ENCODE measurements at regions not wholly inside any gene's neighbourhood (a gene's known extent, or its start where the extent isn't known, plus 50 kb on each side); places are given as distances from the start of the nearest gene placed in this dataset.
"Not testable (repeated sequence)": the region's sequence is repeated elsewhere in the genome, so short reads cannot be mapped to it uniquely, and the experiment has no call there.

DNA sequence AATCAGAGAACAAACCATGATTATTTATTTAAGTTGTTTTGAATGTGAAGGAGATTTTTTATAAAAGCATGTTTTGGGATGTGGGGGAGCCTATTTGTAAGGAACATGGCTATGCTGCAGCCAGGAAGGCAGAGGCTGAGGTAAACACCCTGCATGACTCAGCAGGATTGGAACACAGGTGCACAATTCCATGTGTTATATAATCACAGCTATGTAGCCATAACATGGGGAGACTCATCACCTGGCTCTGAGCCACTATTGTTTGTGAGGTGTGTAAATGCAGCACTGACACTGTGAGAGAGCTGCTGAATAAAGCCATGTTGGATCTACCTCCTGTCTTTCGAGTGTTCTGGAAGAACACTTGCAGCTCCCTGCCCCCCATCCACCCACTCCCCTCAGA, 1009.8 kb downstream of the DNAH5 start:
- no peak for DNase-seq (ENCODE audit: low read depth in 3 of 3, low spot score in 2 of 3)

DNA sequence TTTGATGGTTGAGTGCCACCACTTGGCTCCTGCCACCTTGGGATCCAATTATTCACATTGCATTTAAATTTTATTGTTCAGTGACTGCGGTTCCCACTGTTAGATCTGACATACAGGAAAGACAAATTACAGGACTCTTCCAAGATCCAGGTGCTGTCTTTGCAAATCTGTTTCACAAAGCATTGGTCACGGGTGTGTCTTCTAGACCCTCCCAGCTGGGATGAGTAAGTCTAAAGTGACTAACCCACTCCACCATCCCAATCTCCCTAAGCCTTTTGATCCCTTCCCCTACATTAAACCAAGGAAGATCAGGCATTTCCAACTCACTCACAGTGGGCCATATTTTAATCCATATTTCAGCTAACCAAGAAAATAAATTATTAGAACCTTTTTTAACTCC, 1016.3 kb upstream of the CTNND2 start:
- no peak for DNase-seq (ENCODE audit: low read depth in 3 of 3, low spot score in 2 of 3)

DNA sequence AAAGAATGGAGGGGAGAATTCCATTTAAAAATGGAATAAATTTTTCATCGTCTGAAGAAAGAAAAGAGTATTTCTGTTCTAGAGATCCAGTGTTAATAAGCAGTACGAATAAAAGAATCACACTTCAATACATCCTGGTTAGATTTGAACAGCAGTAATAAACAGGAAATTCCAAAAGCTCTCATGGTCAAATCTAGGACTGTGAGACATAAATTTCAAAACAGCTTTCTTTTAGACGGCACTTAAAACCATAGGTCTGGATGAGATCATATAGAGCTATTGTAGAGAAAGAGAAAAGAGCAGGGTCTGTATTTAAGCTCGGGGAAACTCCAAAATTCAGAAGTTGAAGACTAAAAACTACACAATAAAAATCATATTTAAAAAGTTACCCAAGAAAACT, 1006.9 kb upstream of the CTNND2 start:
- DNase-seq (ENCODE audit: low read depth in 3 of 3, low spot score in 2 of 3): no peak

DNA sequence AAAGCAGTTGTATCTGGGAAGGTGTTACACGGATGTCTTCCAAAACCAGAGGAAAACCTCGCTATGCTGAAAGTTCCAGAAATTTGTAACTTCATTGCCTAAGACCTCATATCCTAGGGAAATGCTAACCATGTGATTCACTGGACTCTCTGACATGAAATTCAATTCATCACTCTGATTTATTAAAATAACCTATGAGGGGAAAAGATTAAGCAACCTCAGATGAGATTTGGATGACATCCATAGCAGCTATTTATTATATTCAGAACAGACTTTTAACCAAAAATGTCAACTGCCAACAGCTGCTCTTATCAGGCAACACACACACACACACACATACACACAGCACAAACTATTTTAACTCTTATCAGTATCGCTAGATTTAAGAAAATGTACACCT, 1006.4 kb upstream of the CTNND2 start:
- DNase-seq (ENCODE audit: low read depth in 3 of 3, low spot score in 2 of 3): no peak

DNA sequence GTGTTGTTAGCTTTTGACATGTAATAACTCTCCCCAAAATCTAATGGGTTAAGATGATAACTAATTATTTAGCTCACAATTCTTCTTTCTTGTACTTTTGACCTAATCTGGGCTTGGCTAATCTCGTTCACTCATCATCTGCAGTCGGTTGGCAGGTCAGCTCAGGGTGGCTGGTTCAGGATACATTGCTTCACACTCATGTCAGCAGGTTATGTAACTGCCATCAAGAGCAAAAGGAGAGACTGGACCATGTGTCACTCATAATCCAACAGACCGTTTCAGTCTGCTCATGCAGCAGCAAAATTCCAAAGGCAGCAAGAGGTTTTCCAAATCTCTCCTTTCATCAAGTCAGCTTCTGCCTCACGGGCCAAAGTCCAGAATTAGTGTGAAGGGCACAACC, 998.4 kb upstream of the CTNND2 start:
- DNase-seq (ENCODE audit: low read depth in 3 of 3, low spot score in 2 of 3): no peak

DNA sequence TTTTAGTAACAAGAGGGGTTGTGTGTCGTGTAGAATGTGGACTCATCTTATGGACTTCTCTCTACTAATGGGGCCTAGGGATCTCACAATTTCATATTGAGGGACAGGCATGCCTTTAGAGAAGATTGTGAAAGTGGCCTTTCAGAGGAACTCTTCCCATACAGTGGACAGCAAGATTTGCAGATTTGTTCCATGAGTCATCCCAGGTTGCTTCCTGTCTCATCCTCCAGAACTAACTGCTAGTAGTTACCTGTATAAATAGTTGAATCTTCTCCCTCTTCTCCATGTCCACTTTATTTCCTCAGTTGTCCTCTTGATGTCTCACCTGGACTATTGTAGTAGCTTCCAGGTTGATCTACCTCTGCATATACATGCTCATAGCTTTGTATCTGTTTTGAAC, 997.5 kb upstream of the CTNND2 start:
- no peak for DNase-seq (ENCODE audit: low read depth in 3 of 3, low spot score in 2 of 3)

DNA sequence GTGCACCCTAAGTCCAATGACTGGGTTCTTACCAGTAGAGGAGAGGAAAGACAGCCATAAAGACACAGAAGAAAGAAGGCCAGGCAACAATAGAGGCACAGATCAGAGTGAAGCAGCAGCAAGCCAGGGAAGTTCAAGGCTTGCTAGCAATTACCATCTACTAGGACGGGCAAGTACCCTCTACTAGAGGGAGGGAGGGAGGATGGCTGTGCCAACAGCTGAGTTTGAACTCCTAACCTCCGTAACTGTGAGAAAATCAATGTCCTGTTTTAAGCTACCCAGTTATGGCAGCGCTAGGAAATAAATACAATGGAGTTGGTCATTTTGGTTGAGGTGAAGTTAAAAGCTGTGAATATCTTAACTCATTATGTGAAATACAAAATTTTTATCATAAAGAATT, 991.8 kb upstream of the CTNND2 start:
- DNase-seq (ENCODE audit: low read depth in 3 of 3, low spot score in 2 of 3): no peak

DNA sequence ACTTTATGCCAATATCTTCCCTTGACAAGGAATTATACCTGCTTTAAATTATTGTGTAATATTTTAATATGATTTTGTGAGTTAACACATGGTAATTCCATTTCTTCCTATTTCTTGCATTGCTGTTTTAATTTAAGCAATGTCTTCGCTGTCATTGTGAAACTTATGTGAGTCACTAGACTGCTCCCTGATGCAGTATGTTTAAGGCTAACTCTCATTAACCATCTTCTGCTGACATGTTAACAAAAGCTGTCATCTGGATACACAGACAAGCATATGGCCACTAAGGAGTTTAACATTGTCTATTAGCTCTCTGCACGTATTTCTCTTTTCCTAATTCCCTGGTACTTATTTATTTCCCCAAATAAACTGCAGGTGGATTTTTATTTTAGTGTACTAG, 980.8 kb upstream of the CTNND2 start:
- DNase-seq (ENCODE audit: low read depth in 3 of 3, low spot score in 2 of 3): no peak

DNA sequence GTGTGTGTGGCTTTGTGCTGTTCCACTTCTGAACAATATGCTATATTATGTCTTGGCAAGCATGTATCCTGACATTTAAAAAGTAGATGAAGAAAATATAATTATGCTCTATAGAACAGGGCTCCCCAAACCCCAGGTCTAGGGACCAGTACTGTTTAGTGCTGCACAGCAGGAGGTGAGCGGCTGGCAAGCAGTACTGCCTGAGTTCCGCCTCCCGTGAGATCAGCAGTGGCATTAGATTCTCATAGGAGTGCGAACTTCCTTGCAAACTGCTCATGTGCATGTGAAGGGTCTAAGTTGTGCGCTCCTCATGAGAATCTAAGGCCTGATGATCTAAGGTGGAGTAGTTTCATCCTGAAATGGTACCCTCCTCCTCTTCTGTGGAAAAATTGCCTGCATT, 979.1 kb upstream of the CTNND2 start:
- DNase-seq (ENCODE audit: low read depth in 3 of 3, low spot score in 2 of 3): no peak

DNA sequence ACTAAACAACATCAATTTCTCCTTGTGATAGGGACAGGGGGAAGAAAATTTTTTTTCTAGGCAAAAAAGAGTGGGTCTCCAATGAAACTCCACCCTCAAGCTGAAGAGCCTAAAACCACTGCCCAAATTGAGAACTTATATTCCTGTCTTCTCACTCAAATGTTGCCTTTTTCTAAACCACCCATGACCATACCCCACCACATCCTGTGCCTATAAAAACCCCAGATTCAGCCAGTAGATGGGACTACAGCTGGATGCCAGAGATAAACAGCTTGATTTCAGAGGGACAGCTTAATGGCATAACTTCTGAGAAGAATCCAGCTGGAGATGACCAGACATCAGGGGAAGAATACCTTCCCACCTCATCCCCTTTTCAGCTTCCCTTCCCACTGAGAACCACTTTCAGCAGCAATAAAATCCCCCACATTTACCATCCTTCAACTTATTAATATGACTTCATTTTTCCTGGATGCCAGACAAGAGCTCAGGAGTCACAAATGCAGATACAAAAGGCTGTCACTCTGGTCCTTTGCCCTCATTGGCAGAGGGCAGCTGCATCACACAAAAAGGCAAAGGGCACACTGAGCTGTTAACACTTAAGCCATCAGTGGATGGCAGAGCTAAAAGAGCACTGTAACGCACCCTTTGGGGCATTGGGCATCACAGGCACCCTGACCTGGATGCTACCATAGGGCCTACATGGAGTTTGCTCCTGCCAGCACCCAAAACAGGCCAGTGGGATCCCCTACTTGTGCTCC, 972.5 kb upstream of the CTNND2 start:
- no peak for DNase-seq (ENCODE audit: low read depth in 3 of 3, low spot score in 2 of 3)

DNA sequence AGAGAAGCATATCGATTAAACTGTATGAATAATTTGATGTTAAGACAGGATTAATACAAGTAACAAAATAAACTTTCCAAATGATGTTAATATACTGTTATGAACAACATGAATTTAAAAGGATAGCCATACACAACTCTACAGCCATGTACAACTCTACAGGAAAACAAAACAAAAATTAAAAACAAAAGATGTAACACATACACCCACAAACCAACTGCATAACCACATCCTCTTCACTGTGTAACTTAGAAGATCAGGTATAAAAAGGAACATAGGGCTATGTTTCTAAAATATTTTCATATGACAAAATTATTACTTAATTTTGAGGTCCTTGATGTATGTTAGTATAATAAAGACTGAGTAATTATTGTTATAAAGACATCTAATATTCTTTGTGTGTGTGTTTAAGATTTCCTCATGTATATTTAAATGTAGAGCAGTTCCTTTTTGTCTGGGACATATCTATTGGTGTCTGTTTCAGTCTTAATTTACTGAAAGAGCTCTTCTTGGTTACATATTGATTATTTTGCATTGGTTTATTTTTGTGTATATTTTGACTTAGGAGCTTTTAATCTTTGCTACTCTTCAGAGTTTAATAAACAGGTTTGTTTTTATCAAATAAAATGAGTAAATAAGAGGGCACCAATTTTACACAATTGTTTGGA, 966.8 kb upstream of the CTNND2 start:
- no peak for DNase-seq (ENCODE audit: low read depth in 3 of 3, low spot score in 2 of 3)

DNA sequence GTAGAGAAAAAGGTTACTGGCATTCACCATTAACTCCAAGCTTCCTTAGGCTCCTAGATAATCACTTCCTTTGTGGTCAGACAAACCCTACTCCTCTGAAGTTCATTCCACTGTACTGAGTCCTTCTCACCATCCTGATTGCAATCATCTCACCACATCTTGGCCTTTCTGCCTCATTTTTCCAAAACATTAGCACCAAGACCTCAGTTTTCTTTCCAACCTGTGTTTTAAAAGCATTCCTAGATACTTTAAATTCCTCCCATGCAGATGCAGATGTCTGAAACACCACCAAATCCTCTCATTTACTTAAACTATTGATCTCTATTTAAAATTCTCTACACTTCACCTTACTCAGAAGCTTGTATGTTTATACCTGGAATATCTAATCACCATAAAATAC, 961.3 kb upstream of the CTNND2 start:
- no peak for DNase-seq (ENCODE audit: low read depth in 3 of 3, low spot score in 2 of 3)

DNA sequence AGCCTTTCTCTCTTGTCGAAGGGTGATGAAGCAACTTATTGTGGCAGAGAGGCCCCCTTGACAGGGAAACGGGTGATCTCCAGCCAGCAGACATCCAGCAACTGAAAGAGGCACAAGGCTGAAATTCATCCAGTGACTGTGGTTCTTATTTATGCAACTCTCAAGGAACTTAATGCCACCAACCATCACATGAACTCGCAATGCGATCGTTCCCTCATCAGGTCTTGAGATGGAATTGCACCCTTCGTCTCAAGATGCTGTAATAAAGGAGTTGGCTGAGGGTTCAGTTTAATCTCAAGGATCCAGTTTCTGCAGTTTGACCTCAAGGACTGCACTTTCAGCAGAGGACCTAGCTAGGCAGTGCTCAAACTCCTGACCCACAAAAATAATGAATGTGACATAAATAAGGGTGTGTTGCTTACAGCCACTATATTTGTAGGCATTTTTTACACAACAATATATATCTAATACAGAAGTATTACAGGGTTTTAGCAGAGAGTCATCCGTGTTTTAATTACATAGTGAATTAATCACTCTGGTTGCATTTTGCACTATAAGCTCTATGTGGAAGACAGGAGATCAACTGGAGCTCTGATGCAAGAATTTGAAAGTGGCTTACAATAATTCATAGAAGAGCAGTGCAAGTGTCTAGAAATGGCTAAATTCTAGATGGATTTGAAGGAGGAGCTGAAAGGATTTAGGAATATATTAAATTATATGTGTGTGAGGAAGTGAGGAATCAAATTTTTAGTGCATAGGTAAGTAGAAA, 957.8 kb upstream of the CTNND2 start:
- no peak for DNase-seq (ENCODE audit: low read depth in 3 of 3, low spot score in 2 of 3)

DNA sequence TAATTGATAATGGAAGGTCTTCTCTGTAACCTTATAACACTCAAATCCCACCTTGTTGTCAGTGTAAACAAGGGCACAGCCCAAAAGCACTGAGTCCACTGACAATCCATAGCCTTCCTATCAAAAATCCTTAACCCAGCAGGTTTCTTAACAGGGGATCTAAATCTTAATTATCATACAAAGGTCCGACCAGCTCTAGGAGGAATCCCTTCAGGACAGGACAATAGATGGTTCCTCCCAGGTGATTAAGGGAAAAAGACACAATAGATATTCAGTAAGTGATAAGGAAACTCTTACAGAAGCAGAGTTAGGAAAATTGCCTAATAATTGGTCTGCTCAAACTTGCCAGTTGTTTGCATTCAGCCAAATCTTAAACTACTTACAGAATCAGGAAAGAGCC, 951.9 kb upstream of the CTNND2 start:
- not testable (repeated sequence) for DNase-seq (ENCODE audit: low read depth in 3 of 3, low spot score in 2 of 3)

DNA sequence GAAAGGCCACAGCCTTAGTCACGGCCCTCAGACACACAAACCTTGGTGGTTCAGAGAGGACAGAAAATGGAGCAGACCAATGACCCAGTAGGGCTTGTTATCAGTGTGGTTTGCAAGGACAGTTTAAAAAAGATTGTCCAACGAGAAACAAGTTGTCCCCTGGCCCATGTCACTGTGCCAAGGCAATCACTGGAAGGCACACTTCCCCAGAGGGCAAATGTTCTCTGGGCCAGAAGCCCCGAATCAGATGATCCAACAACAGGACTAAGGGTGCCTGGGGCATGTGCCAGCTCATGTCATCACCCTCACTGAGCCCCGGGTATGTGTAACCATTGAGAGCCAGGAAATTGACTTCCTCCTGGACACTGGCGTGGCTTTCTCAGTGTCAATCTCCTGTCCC, 950.1 kb upstream of the CTNND2 start:
- no peak for DNase-seq (ENCODE audit: low read depth in 3 of 3, low spot score in 2 of 3)

DNA sequence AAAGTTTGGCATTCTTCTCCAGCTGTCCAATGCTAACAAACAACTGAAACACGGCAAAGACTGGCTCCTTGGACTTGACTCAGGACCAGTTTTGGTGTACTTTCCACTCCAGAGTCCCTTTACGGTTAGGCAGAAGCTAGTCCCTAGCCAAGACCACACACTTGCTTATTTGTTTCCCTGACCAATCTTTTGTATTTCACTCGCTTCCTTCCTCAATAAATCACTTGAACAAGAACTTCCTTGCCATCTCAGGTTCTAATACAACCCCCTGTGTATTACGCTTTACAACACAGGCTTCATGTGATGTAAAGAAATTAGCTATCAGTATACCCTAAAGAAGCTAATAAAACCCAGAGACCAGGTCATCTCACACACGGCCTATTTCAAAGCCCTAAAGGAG, 947.5 kb upstream of the CTNND2 start:
- no peak for DNase-seq (ENCODE audit: low read depth in 3 of 3, low spot score in 2 of 3)

DNA sequence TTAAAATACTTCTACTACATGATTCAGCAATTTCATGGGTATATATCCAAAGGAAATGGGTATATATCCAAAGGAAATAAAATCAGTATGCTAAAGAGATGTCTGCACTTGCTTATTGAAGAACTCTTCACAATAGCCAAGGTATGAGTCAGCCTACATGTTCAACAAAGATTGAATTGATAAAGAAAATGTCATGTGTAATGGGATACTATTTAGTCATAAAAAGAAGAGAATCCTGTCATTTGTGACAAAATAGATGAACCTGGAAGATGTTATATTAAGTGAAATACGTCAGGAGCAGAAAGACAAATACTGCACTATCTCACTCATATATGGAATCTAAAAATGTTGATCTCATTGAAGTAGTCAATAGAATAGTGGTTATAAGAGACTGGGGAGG, 944.5 kb upstream of the CTNND2 start:
- no peak for DNase-seq (ENCODE audit: low read depth in 3 of 3, low spot score in 2 of 3)

DNA sequence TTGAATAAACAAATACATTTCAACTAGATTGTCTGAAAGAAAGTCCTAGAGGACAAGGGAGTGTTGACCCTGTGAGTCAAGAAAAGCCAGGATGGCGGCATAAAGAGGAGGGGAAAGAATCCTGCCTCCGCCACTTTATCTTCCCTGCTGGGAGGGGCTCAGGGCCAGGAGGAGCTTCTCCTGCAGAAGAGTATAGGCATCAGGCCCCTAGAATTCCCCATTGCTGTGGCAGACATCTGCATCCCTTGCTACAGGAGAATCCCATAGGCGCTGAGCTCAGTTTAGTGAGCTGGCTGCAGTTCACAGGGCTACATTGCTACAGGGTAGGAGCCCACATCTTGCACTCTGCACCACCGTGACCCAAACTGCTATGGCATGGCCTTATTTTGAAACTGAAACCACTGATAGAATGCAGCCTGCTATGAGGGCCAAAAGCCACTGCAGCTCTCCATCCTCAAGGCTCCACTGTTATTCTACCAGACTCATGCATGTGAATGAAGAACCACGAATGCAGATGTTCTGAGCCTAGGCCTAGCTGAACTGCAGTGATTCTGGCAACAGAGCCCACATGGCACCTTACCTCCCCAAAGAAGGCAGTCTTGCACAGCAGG, 941.4 kb upstream of the CTNND2 start:
- no peak for DNase-seq (ENCODE audit: low read depth in 3 of 3, low spot score in 2 of 3)

DNA sequence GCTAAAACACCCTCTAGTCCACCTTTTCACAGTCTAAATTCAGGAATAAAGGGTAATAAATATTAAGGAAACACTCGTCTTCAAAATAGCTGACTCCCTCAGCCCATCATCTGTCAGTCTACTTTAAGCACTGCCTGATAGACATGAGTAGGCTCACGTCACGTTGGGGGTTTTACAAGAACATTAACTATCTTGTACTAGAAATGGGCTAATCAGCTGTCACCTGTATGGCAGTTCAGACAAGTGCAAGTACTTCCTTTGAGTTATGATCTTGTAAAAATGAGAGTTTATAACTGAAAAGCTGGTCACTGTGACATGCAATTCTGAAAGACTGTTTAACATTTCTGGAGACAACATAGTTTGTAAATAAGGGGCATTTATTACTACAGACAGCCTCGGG, 936.7 kb upstream of the CTNND2 start:
- DNase-seq (ENCODE audit: low read depth in 3 of 3, low spot score in 2 of 3): no peak

DNA sequence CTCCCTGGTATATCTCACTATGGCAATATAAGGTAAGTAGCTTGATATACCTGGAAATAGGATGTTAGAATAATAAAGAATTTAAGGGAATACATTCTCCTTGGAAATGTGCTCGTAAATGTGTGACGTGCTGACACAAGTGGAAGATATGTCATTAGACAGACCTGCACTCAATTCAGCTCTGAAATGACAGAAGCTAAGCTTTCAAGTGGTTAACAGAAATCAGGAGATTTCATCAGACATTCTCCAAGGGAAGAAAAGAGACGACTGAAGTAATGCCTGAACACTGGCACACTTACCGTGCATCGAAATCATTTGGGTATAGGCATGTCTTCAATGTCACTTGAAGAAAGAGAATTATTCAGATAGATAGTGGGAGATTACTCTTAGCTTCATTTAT, 933.3 kb upstream of the CTNND2 start:
- DNase-seq (ENCODE audit: low read depth in 3 of 3, low spot score in 2 of 3): no peak

DNA sequence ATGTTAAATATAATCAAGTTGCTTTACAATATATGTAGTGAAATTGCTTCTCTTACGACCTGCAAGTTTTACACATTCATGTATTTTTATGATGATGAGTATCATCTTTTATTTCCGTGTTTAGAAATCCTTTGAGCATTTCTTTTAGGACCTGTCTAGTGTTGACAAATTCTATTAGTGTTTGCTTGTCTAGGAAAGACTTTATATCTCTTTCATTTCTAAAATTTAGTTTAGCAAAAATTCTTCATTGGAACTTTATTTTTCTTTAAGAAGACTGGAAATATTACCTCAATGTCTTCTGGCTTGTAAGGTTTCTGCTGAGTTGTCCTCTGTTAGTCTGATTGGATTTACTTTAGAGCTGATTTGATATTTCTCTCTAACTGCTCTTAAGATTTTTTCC, 920.9 kb upstream of the CTNND2 start:
- no peak for DNase-seq (ENCODE audit: low read depth in 3 of 3, low spot score in 2 of 3)

Measured in right renal cortex interstitium (tissue), 3 donors.